ENCODE measurements at regions not wholly inside any gene's neighbourhood (a gene's known extent, or its start where the extent isn't known, plus 50 kb on each side); places are given as distances from the start of the nearest gene placed in this dataset.

DNA sequence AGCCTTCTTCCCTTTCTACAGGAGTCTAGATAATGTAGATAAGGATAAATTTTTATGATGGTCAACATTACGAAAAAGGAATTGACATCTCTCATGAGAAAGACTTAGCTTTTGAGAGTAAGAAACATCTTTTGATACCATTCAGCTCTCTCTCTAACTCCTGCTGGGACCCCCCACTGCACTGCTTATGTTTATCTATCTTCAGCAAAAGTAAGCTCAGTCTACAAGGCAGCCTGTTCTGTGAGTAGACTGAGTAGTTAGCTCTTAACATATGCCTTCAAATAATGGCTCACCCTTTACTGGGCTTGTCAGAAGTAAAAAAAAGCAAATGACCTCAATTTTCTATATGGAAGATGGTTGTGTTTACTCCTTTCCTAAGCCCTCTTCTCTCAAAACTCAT is 372.2 kb upstream of the CDH11 start:
- TF ChIP-seq, protein P1, sequence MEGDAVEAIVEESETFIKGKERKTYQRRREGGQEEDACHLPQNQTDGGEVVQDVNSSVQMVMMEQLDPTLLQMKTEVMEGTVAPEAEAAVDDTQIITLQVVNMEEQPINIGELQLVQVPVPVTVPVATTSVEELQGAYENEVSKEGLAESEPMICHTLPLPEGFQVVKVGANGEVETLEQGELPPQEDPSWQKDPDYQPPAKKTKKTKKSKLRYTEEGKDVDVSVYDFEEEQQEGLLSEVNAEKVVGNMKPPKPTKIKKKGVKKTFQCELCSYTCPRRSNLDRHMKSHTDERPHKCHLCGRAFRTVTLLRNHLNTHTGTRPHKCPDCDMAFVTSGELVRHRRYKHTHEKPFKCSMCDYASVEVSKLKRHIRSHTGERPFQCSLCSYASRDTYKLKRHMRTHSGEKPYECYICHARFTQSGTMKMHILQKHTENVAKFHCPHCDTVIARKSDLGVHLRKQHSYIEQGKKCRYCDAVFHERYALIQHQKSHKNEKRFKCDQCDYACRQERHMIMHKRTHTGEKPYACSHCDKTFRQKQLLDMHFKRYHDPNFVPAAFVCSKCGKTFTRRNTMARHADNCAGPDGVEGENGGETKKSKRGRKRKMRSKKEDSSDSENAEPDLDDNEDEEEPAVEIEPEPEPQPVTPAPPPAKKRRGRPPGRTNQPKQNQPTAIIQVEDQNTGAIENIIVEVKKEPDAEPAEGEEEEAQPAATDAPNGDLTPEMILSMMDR (IDR thresholded peaks at IDR 0.05): no peak
- no peak for TF ChIP-seq POLR2AphosphoS5 (IDR thresholded peaks at IDR 0.05)
- TF ChIP-seq POLR2A (IDR thresholded peaks at IDR 0.05; ENCODE audit: low read depth): no peak
